ENCODE measurements at regions not wholly inside any gene's neighbourhood (a gene's known extent, or its start where the extent isn't known, plus 50 kb on each side); places are given as distances from the start of the nearest gene placed in this dataset.

DNA sequence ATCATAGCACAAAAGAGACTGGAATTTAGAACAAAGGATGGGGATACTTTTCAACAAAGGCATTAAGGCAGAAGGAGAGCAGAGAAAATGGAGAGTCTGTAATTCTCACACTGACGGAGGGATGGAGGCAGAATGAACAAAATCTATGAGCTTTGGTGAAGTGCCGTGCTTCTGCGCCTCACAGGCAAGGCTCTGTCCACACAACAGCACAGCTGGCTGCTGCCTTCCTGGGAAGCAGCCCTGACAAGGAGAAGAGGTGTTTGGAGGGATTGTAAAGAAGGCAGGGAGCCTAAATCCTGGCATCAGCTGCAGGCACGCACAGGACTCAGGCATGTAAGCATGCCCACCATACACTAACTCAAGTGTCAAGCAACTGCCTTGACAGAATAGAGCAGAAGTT lies 485.2 kb upstream of the KIF2A start:
- TF ChIP-seq, protein P1, sequence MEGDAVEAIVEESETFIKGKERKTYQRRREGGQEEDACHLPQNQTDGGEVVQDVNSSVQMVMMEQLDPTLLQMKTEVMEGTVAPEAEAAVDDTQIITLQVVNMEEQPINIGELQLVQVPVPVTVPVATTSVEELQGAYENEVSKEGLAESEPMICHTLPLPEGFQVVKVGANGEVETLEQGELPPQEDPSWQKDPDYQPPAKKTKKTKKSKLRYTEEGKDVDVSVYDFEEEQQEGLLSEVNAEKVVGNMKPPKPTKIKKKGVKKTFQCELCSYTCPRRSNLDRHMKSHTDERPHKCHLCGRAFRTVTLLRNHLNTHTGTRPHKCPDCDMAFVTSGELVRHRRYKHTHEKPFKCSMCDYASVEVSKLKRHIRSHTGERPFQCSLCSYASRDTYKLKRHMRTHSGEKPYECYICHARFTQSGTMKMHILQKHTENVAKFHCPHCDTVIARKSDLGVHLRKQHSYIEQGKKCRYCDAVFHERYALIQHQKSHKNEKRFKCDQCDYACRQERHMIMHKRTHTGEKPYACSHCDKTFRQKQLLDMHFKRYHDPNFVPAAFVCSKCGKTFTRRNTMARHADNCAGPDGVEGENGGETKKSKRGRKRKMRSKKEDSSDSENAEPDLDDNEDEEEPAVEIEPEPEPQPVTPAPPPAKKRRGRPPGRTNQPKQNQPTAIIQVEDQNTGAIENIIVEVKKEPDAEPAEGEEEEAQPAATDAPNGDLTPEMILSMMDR (IDR thresholded peaks at IDR 0.05) = no peak
- no peak for TF ChIP-seq POLR2A (IDR thresholded peaks at IDR 0.05)
